A673 (cell line): ENCODE measurements at regions not wholly inside any gene's neighbourhood (a gene's known extent, or its start where the extent isn't known, plus 50 kb on each side); places are given as distances from the start of the nearest gene placed in this dataset.

ENCODE experiments used
- EZH2 ChIP-seq: fragments of 200-600 bp; sonication (generic); IDR thresholded peaks from 2 replicates; pipeline ENCODE4 v1.6.1; 2017; ENCODE audit warnings: borderline replicate concordance, low read depth, mild to moderate bottlenecking, mixed read lengths, antibody characterized with exemption, low read length; ENCODE audit not compliant: poor library complexity, severe bottlenecking
- TF ChIP-seq, protein P1 (sequence below): fragments of 300-800, 200-600 bp; sonication (generic); conservative IDR thresholded peaks from 2 replicates; pipeline ENCODE4 v1.5.1; 2017; ENCODE audit warnings: low read depth, mild to moderate bottlenecking, antibody characterized with exemption, low read length, moderate library complexity, mixed read lengths

DNA sequence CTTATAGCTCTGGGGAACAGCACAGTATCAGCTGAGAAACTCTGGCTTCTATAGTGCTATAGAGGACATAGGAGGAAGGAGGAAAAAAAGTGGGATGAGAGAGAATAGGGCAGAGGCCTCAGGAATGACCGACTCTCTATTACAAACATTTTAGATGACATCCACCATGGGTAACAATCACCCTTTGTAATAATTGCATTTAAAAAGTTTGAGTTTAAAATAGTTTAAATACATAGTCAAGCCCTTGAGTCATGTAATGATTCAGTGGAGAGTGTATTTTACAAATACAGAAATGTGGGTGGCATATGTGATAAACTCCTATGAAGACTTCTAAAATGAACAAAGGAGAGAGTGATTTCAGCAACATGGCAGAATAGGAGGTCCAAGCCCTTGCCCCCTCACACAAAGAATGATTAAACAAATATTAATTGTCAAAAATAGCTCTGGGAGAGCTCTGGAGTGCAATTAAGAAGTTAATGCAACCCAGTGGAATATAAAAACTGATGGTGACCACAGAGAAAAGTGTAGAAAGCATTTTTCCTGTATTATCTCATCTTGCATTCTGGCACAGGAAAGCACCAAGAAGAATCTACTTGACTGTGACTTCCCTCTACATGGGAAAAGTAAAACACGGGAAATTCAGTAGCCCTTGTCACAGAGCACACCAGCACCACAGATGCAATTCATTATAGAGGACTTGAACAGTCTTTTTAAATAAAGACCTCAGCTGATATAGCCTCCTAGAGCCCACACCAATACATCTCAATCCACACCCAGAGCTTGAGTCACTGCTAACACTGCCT is 569.0 kb upstream of the SORCS1 start:
- TF ChIP-seq, protein P1, sequence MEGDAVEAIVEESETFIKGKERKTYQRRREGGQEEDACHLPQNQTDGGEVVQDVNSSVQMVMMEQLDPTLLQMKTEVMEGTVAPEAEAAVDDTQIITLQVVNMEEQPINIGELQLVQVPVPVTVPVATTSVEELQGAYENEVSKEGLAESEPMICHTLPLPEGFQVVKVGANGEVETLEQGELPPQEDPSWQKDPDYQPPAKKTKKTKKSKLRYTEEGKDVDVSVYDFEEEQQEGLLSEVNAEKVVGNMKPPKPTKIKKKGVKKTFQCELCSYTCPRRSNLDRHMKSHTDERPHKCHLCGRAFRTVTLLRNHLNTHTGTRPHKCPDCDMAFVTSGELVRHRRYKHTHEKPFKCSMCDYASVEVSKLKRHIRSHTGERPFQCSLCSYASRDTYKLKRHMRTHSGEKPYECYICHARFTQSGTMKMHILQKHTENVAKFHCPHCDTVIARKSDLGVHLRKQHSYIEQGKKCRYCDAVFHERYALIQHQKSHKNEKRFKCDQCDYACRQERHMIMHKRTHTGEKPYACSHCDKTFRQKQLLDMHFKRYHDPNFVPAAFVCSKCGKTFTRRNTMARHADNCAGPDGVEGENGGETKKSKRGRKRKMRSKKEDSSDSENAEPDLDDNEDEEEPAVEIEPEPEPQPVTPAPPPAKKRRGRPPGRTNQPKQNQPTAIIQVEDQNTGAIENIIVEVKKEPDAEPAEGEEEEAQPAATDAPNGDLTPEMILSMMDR, result no peak
- no peak for TF ChIP-seq EZH2
